H1 (cell line): ENCODE measurements at regions not wholly inside any gene's neighbourhood (a gene's known extent, or its start where the extent isn't known, plus 50 kb on each side); places are given as distances from the start of the nearest gene placed in this dataset.

Experiments
- NANOG ChIP-seq: IDR thresholded peaks from 2 replicates; pipeline ENCODE4 v1.6.1; 2011; ENCODE audit warnings: low read length, low read depth, mild to moderate bottlenecking, inconsistent platforms; ENCODE audit not compliant: insufficient read depth, poor library complexity, severe bottlenecking
- TBP ChIP-seq: IDR thresholded peaks from 2 replicates; pipeline ENCODE4 v1.6.1; 2011; ENCODE audit warnings: low read depth, low read length, improper control_type of control experiment
- TF ChIP-seq, protein P1 (sequence below): fragments of 300-600 bp; sonication (generic); IDR thresholded peaks from 2 replicates; pipeline ENCODE4 v1.7.1; 2012; ENCODE audit warnings: low read length, moderate library complexity, mild to moderate bottlenecking, inconsistent platforms; ENCODE audit not compliant: insufficient replicate concordance

DNA sequence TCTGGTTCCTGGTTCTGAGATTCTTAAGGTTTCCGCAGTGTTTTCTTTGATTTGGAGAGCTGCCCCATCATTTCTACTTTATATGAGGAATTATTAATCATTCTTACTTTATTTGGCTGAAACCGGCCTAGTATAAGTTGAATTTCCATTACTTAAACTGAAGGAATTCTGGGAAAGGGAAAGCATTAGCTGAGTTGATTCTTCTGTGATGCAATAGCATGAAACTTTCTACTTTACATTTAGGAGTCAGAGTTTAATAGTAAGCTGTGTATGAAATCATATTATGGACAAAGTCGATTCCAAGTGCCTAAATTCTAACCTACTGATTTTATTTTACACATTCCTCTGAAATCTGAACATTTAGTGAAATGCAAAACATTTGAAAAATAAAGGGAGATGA is 1269.7 kb upstream of the ZEB2 start (continued):
- TF ChIP-seq NANOG (no peak), TBP (no peak)
- TF ChIP-seq, protein P1, sequence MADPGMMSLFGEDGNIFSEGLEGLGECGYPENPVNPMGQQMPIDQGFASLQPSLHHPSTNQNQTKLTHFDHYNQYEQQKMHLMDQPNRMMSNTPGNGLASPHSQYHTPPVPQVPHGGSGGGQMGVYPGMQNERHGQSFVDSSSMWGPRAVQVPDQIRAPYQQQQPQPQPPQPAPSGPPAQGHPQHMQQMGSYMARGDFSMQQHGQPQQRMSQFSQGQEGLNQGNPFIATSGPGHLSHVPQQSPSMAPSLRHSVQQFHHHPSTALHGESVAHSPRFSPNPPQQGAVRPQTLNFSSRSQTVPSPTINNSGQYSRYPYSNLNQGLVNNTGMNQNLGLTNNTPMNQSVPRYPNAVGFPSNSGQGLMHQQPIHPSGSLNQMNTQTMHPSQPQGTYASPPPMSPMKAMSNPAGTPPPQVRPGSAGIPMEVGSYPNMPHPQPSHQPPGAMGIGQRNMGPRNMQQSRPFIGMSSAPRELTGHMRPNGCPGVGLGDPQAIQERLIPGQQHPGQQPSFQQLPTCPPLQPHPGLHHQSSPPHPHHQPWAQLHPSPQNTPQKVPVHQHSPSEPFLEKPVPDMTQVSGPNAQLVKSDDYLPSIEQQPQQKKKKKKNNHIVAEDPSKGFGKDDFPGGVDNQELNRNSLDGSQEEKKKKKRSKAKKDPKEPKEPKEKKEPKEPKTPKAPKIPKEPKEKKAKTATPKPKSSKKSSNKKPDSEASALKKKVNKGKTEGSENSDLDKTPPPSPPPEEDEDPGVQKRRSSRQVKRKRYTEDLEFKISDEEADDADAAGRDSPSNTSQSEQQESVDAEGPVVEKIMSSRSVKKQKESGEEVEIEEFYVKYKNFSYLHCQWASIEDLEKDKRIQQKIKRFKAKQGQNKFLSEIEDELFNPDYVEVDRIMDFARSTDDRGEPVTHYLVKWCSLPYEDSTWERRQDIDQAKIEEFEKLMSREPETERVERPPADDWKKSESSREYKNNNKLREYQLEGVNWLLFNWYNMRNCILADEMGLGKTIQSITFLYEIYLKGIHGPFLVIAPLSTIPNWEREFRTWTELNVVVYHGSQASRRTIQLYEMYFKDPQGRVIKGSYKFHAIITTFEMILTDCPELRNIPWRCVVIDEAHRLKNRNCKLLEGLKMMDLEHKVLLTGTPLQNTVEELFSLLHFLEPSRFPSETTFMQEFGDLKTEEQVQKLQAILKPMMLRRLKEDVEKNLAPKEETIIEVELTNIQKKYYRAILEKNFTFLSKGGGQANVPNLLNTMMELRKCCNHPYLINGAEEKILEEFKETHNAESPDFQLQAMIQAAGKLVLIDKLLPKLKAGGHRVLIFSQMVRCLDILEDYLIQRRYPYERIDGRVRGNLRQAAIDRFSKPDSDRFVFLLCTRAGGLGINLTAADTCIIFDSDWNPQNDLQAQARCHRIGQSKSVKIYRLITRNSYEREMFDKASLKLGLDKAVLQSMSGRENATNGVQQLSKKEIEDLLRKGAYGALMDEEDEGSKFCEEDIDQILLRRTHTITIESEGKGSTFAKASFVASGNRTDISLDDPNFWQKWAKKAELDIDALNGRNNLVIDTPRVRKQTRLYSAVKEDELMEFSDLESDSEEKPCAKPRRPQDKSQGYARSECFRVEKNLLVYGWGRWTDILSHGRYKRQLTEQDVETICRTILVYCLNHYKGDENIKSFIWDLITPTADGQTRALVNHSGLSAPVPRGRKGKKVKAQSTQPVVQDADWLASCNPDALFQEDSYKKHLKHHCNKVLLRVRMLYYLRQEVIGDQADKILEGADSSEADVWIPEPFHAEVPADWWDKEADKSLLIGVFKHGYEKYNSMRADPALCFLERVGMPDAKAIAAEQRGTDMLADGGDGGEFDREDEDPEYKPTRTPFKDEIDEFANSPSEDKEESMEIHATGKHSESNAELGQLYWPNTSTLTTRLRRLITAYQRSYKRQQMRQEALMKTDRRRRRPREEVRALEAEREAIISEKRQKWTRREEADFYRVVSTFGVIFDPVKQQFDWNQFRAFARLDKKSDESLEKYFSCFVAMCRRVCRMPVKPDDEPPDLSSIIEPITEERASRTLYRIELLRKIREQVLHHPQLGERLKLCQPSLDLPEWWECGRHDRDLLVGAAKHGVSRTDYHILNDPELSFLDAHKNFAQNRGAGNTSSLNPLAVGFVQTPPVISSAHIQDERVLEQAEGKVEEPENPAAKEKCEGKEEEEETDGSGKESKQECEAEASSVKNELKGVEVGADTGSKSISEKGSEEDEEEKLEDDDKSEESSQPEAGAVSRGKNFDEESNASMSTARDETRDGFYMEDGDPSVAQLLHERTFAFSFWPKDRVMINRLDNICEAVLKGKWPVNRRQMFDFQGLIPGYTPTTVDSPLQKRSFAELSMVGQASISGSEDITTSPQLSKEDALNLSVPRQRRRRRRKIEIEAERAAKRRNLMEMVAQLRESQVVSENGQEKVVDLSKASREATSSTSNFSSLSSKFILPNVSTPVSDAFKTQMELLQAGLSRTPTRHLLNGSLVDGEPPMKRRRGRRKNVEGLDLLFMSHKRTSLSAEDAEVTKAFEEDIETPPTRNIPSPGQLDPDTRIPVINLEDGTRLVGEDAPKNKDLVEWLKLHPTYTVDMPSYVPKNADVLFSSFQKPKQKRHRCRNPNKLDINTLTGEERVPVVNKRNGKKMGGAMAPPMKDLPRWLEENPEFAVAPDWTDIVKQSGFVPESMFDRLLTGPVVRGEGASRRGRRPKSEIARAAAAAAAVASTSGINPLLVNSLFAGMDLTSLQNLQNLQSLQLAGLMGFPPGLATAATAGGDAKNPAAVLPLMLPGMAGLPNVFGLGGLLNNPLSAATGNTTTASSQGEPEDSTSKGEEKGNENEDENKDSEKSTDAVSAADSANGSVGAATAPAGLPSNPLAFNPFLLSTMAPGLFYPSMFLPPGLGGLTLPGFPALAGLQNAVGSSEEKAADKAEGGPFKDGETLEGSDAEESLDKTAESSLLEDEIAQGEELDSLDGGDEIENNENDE: no peak
